GM12872 (cell line): ENCODE measurements at regions not wholly inside any gene's neighbourhood (a gene's known extent, or its start where the extent isn't known, plus 50 kb on each side); places are given as distances from the start of the nearest gene placed in this dataset.

Experiments used
- TF ChIP-seq, protein P1 (sequence below): IDR thresholded peaks from 3 replicates; pipeline ENCODE4 v1.5.1; 2011; ENCODE audit warnings: low read depth, mild to moderate bottlenecking, low read length, moderate library complexity; ENCODE audit not compliant: insufficient read depth

DNA sequence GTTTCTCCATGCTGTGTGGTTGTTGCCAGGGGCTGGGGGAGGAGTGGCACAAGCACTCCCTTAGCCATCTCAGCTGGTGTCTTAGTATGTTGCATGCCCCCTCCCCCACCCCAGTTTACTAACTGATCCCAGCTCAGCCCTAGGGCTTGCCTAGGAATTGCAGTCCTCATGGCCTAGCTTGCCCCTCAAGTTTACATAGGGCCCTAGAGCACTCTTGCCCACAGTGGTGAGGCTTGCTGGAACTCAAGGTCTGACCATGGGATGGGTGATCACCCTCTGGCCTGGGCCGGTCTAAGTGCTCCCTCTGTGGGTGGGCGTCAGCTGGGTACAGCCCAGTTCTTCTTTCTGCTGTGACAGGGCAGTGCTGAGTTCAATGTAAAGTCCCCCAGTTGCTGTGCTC, 156.1 kb upstream of the PIEZO2 start:
- TF ChIP-seq, protein P1, sequence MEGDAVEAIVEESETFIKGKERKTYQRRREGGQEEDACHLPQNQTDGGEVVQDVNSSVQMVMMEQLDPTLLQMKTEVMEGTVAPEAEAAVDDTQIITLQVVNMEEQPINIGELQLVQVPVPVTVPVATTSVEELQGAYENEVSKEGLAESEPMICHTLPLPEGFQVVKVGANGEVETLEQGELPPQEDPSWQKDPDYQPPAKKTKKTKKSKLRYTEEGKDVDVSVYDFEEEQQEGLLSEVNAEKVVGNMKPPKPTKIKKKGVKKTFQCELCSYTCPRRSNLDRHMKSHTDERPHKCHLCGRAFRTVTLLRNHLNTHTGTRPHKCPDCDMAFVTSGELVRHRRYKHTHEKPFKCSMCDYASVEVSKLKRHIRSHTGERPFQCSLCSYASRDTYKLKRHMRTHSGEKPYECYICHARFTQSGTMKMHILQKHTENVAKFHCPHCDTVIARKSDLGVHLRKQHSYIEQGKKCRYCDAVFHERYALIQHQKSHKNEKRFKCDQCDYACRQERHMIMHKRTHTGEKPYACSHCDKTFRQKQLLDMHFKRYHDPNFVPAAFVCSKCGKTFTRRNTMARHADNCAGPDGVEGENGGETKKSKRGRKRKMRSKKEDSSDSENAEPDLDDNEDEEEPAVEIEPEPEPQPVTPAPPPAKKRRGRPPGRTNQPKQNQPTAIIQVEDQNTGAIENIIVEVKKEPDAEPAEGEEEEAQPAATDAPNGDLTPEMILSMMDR = no peak

DNA sequence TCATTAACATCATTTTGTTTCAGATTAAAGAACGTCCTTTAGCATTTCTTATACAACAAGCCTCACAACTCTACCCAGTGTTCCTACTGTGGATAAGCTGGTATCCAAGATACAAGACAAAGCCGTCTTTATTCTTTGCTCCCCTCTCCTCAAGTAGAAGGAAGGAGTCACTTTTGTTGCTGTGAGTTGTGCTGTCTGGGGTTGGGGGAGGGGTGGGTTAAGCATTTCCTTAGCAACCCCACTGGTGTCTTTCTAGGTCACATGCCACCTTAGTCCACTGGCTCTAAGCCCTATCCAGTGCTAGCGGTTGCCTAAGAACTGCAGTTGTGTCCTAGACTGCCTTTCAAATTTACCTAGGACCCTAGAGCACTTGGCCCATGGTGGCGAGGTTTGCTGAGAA, 155.6 kb upstream of the PIEZO2 start:
- TF ChIP-seq, protein P1 = no peak

DNA sequence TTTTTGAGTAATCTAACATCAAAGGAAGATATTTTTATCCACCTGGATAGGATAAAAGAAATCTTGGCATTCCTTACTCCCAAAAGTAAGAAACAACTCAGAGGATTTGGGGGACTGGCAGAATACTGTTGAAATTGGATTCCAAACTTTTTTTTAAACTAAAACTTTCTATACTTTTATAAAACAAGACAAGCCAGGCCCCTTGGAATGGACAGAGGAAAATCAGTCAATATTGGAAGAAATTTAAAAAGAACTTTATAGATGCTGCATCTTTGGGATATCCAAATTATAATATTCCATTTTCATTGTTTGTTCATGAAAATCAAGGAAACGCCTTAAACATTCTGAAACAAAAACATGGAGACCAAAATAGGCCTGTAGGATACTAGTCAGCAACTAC, 147.6 kb upstream of the PIEZO2 start:
- TF ChIP-seq, protein P1 = no peak

DNA sequence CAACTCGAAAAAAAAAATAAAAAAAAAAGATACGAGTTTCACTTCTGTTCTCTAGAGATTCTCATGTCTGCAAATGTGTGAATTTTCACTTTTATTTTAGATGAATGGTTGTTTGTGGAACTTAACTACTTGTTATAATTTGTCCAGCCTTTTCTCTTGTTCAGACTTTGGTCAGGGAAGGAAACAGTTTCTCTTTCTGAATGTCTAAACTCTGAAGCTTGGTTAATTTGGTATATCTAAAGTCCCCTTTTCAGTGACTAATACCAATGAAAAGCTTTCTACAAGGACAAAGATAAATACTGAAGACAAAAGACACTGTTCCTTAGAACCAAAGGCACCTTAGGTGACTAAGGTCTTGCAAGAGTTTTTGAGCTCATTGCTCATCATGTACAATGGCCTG, 144.4 kb upstream of the PIEZO2 start:
- TF ChIP-seq, protein P1 = no peak

DNA sequence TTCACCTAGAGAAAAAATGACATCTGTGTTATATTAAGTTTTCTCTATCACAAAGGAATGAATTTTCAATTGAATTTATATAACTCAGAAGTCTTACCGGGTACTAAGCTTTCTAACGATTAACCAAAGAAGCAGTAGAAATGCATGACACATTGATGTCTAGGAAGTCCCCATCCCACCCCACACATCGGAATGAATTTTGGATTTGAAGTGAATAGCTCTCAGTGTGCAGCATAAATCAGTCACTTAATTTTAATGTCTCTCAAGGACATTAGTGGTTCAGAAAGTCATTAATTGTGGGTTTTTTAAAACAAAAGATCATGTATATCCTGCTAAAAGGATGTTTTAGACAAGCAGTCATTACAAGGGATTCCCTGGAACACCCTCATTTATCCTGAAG, 141.4 kb upstream of the PIEZO2 start:
- TF ChIP-seq, protein P1 = no peak

DNA sequence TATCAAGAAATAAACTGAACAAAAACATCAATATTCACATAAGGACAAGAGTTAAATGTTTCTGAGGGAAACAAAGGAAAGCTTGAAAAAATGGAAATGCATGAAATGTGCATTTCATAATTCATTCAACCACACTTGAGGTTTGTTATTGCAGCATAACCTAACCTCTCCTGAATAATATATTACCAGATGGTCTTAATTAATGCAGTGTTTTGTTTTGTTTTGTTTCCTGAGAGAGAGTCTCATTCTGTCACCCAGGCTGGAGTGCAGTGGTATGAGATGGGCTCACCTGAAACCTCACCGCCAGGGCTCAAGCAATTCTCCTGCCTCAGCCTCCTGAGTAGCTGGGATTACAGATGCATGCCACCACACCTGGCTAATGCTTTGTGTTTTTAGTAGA, 139.9 kb upstream of the PIEZO2 start:
- TF ChIP-seq, protein P1 = no peak

DNA sequence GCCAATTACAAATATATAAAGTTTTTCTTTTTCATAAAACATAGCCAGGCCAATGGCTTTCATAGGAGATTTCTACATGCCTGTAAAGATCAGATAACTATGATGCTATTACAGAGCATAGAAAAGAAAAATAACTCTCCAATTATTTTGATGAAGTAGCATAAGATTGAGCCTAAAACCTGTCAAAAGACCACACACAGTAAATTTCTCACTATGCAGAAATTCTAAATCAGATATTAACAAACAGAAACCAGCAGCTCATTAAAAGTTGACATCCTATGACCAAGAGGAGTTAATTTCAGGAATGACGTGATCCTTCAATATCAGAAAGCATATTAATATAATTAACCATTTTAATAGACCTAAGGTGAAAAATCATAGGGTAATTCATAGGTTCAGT, 139.0 kb upstream of the PIEZO2 start:
- TF ChIP-seq, protein P1 = no peak

DNA sequence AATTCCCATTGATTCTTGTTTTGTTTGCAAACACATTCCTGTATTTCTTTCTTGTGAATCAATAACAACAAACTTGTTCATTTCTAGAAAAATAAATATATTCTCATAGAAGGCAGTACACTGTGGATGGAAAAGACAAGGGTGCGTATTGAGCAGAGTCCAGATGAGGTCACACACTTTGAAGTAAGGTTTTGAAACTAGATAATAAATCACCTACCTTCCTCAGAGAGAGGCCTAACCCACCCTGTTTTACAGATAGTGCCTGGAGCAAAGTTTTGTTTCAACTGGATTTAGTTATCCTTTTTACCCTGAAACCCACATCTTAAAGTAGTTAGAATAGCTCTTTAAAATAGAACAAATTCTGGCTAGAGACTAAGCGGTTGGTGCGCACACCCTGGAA, 137.1 kb upstream of the PIEZO2 start:
- TF ChIP-seq, protein P1 = no peak
